ENCODE measurements at regions not wholly inside any gene's neighbourhood (a gene's known extent, or its start where the extent isn't known, plus 50 kb on each side); places are given as distances from the start of the nearest gene placed in this dataset.
"Not testable (repeated sequence)": the region's sequence is repeated elsewhere in the genome, so short reads cannot be mapped to it uniquely, and the experiment has no call there.

GRCh38 chr20:22691369-22692118 lies 107.2 kb upstream of the FOXA2 start:
- no peaks in the 10 kb centered on the region for H3K9me3 Mint-ChIP-seq (ENCODE audit: low read depth)
- ATAC-seq: peak; percentile 65

GRCh38 chr20:22692119-22692475 lies 107.7 kb upstream of the FOXA2 start:
- no peaks in the 10 kb centered on the region for H3K9me3 Mint-ChIP-seq (ENCODE audit: low read depth)
- intact Hi-C loops (cut with DNase I, micrococcal nuclease): loop anchor here (5.0 to 10.0 kb wide), 4 partner anchors 280 to 650 kb away; partner anchors contain the start of gene THBD (in 1 of the 2)
- no peaks in the 10 kb centered on the region for H3K36me3 Mint-ChIP-seq (ENCODE audit: low read depth)
- POLR2A ChIA-PET: no interaction called here
- no peak for DNase-seq
- no peak overlapping the region for H3K27ac Mint-ChIP-seq
- no peaks in the 10 kb centered on the region for H3K4me1 Mint-ChIP-seq
- CTCF ChIA-PET: interaction anchor here (0.6 to 4.3 kb wide), 26 partner anchors 10 to 1050 kb away, joined by 3 to 24 read pairs (median 4); no protein-coding TSS in a partner anchor
- H3K27me3 Mint-ChIP-seq: peaks cover 6% of the 10 kb centered on the region
- no peak overlapping the region for H3K4me3 Mint-ChIP-seq
- no peak for ATAC-seq

More at GRCh38 chr20:22691369-22692118, 107.2 kb upstream of the FOXA2 start:
- POLR2A ChIA-PET: no interaction called here
- CTCF ChIA-PET: interaction anchor here (0.6 to 4.3 kb wide), 30 partner anchors 10 to 1049 kb away, joined by 3 to 24 read pairs (median 4); no protein-coding TSS in a partner anchor
- Mint-ChIP-seq H3K27me3 (peaks cover 6% of the 10 kb centered on the region), H3K4me1 (no peaks in the 10 kb centered on the region), H3K36me3 (ENCODE audit: low read depth) (no peaks in the 10 kb centered on the region), H3K27ac (no peak overlapping the region), H3K4me3 (no peak overlapping the region)
- intact Hi-C loops (cut with DNase I, micrococcal nuclease): loop anchor here (1.0 to 10.0 kb wide), 7 partner anchors 281 to 651 kb away; partner anchors contain the start of gene THBD (in 1 of the 2)
- peak; percentile 72 for DNase-seq

- H3K4me3 Mint-ChIP-seq; H3K4me1 Mint-ChIP-seq; DNase-seq; H3K9me3 Mint-ChIP-seq (ENCODE audit: low read depth); ATAC-seq; POLR2A ChIA-PET; H3K27me3 Mint-ChIP-seq; H3K27ac Mint-ChIP-seq; H3K36me3 Mint-ChIP-seq (ENCODE audit: low read depth): not testable (repeated sequence)
- intact Hi-C loops (cut with DNase I, micrococcal nuclease): loop anchor here (5.0 to 10.0 kb wide), 4 partner anchors 280 to 650 kb away; partner anchors contain the start of gene THBD (in 1 of the 2)
- CTCF ChIA-PET: interaction anchor here (1.0 to 4.3 kb wide), 12 partner anchors 9 to 654 kb away, joined by 3 to 24 read pairs (median 5); no protein-coding TSS in a partner anchor
Observed at GRCh38 chr20:22692620-22693019, 108.2 kb upstream of the FOXA2 start.

- H3K36me3 Mint-ChIP-seq (ENCODE audit: low read depth): no peaks in the 10 kb centered on the region
- H3K4me1 Mint-ChIP-seq: no peaks in the 10 kb centered on the region
- no peak overlapping the region for H3K27ac Mint-ChIP-seq
- H3K27me3 Mint-ChIP-seq: no peaks in the 10 kb centered on the region
- intact Hi-C loops (cut with DNase I, micrococcal nuclease): loop anchor here in 1 of 2 experiments (10.0 kb wide), 1 partner anchor 348 kb away; the partner anchor contains the start of gene THBD
- ATAC-seq: no peak
- H3K4me3 Mint-ChIP-seq: no peak overlapping the region
- no peaks in the 10 kb centered on the region for H3K9me3 Mint-ChIP-seq (ENCODE audit: low read depth)
- CTCF ChIA-PET: interaction anchor here (1.1 to 1.3 kb wide), 2 partner anchors 10 to 644 kb away, joined by 3 read pairs; no protein-coding TSS in a partner anchor
- POLR2A ChIA-PET: no interaction called here
- DNase-seq: no peak
Observed at GRCh38 chr20:22696759-22697158, 112.4 kb upstream of the FOXA2 start.

GRCh38 chr20:22698259-22698842 lies 114.0 kb upstream of the FOXA2 start:
- Mint-ChIP-seq H3K36me3 (ENCODE audit: low read depth) (no peaks in the 10 kb centered on the region), H3K27ac (no peak overlapping the region), H3K4me1 (no peaks in the 10 kb centered on the region), H3K9me3 (ENCODE audit: low read depth) (no peaks in the 10 kb centered on the region), H3K4me3 (no peak overlapping the region), H3K27me3 (no peaks in the 10 kb centered on the region)
- intact Hi-C loops (cut with DNase I, micrococcal nuclease): loop anchor here in 1 of 2 experiments (10.0 kb wide), 1 partner anchor 346 kb away; the partner anchor contains the start of gene THBD
- CTCF ChIA-PET: no interaction called here
- POLR2A ChIA-PET: no interaction called here
- no peak for ATAC-seq
- no peak for DNase-seq

GRCh38 chr20:22699396-22699795 lies 115.0 kb upstream of the FOXA2 start:
- Mint-ChIP-seq H3K4me3 (no peak overlapping the region), H3K4me1 (no peaks in the 10 kb centered on the region), H3K36me3 (ENCODE audit: low read depth) (no peaks in the 10 kb centered on the region), H3K27me3 (no peaks in the 10 kb centered on the region), H3K27ac (no peak overlapping the region), H3K9me3 (ENCODE audit: low read depth) (no peaks in the 10 kb centered on the region)
- POLR2A ChIA-PET: no interaction called here
- DNase-seq (no peak), ATAC-seq (no peak)
- intact Hi-C loops (cut with DNase I, micrococcal nuclease): loop anchor here in 1 of 2 experiments (10.0 kb wide), 1 partner anchor 345 kb away; the partner anchor contains the start of gene THBD
- CTCF ChIA-PET: no interaction called here

GRCh38 chr20:22700367-22700766 lies 116.0 kb upstream of the FOXA2 start:
- POLR2A ChIA-PET: no interaction called here
- Mint-ChIP-seq H3K4me1 (no peaks in the 10 kb centered on the region), H3K4me3 (no peak overlapping the region), H3K27me3 (no peaks in the 10 kb centered on the region), H3K27ac (no peak overlapping the region), H3K36me3 (ENCODE audit: low read depth) (no peaks in the 10 kb centered on the region), H3K9me3 (ENCODE audit: low read depth) (no peaks in the 10 kb centered on the region)
- DNase-seq: no peak
- ATAC-seq: no peak
- intact Hi-C loops (cut with DNase I, micrococcal nuclease): no loop called here
- CTCF ChIA-PET: interaction anchor here (4.1 kb wide), 1 partner anchor 9 kb away, joined by 24 read pairs; no protein-coding TSS in a partner anchor

GRCh38 chr20:22701679-22702308 lies 117.4 kb upstream of the FOXA2 start:
- H3K9me3 Mint-ChIP-seq (ENCODE audit: low read depth): peaks cover under 1% of the 10 kb centered on the region
- CTCF ChIA-PET: interaction anchor here (4.1 kb wide), 1 partner anchor 10 kb away, joined by 24 read pairs; no protein-coding TSS in a partner anchor
- intact Hi-C loops (cut with DNase I, micrococcal nuclease): no loop called here
- no peak overlapping the region for H3K4me3 Mint-ChIP-seq
- POLR2A ChIA-PET: no interaction called here
- no peaks in the 10 kb centered on the region for H3K36me3 Mint-ChIP-seq (ENCODE audit: low read depth)
- no peak for ATAC-seq
- H3K27me3 Mint-ChIP-seq: no peaks in the 10 kb centered on the region
- no peaks in the 10 kb centered on the region for H3K4me1 Mint-ChIP-seq
- no peak overlapping the region for H3K27ac Mint-ChIP-seq
- no peak for DNase-seq

- DNase-seq (no peak), ATAC-seq (no peak)
- CTCF ChIA-PET: interaction anchor here (4.1 kb wide), 1 partner anchor 12 kb away, joined by 24 read pairs; no protein-coding TSS in a partner anchor
- POLR2A ChIA-PET: no interaction called here
- Mint-ChIP-seq H3K27me3 (no peaks in the 10 kb centered on the region), H3K27ac (no peak overlapping the region), H3K4me1 (no peaks in the 10 kb centered on the region), H3K4me3 (no peak overlapping the region), H3K9me3 (ENCODE audit: low read depth) (peaks cover 2% of the 10 kb centered on the region), H3K36me3 (ENCODE audit: low read depth) (no peaks in the 10 kb centered on the region)
- intact Hi-C loops (cut with DNase I, micrococcal nuclease): no loop called here
Observed at GRCh38 chr20:22703843-22704242, 119.5 kb upstream of the FOXA2 start.

GRCh38 chr20:22711971-22712755 lies 127.8 kb upstream of the FOXA2 start:
- H3K27me3 Mint-ChIP-seq: peaks cover 5% of the 10 kb centered on the region
- no peak for DNase-seq
- no peak for ATAC-seq
- H3K4me1 Mint-ChIP-seq: no peaks in the 10 kb centered on the region
- no peaks in the 10 kb centered on the region for H3K36me3 Mint-ChIP-seq (ENCODE audit: low read depth)
- H3K9me3 Mint-ChIP-seq (ENCODE audit: low read depth): peaks cover 4% of the 10 kb centered on the region
- ChIA-PET CTCF (interaction anchor here (0.6 kb wide), 1 partner anchor 55 kb away, joined by 3 read pairs; no protein-coding TSS in a partner anchor), POLR2A (no interaction called here)
- no peak overlapping the region for H3K4me3 Mint-ChIP-seq
- intact Hi-C loops (cut with DNase I, micrococcal nuclease): no loop called here
- no peak overlapping the region for H3K27ac Mint-ChIP-seq
